Ramos (cell line): ENCODE measurements at regions not wholly inside any gene's neighbourhood (a gene's known extent, or its start where the extent isn't known, plus 50 kb on each side); places are given as distances from the start of the nearest gene placed in this dataset.

Experiments
- in situ Hi-C: fragments of 300-500 bp; cut with MboI; formaldehyde crosslinking; loops from one replicate; pipeline ENCODE4 v1.14.3; 2022; ENCODE audit warnings: low sequenced_read_pairs; ENCODE audit not compliant: unreplicated experiment

GRCh38 chr15:70262591-70263274 lies 165.0 kb upstream of the TLE3 start:
- in situ Hi-C loops, result no loop called here

- in situ Hi-C loops, result no loop called here
Measured at GRCh38 chr15:70262171-70262570, 164.5 kb upstream of the TLE3 start.

- in situ Hi-C loops, result no loop called here
Measured at GRCh38 chr15:70261083-70261482, 163.4 kb upstream of the TLE3 start.

GRCh38 chr15:70260580-70260979 lies 162.9 kb upstream of the TLE3 start:
- in situ Hi-C loops, result no loop called here

GRCh38 chr15:70259640-70260508 lies 162.2 kb upstream of the TLE3 start:
- in situ Hi-C loops, result no loop called here

GRCh38 chr15:70259028-70259424 lies 161.3 kb upstream of the TLE3 start:
- in situ Hi-C loops, result no loop called here

- in situ Hi-C loops, result no loop called here
Measured at GRCh38 chr15:70258369-70259027, 160.8 kb upstream of the TLE3 start.

- in situ Hi-C loops, result no loop called here
Measured at GRCh38 chr15:70257573-70258248, 160.0 kb upstream of the TLE3 start.

GRCh38 chr15:70257047-70257446 lies 159.3 kb upstream of the TLE3 start:
- in situ Hi-C loops, result no loop called here

GRCh38 chr15:70254311-70254869 lies 156.7 kb upstream of the TLE3 start:
- in situ Hi-C loops, result no loop called here

- in situ Hi-C loops, result no loop called here
Measured at GRCh38 chr15:70253461-70254156, 155.9 kb upstream of the TLE3 start.

GRCh38 chr15:70252951-70253320 lies 155.2 kb upstream of the TLE3 start:
- in situ Hi-C loops, result no loop called here

GRCh38 chr15:70252056-70252950 lies 154.6 kb upstream of the TLE3 start:
- in situ Hi-C loops, result no loop called here

- in situ Hi-C loops, result no loop called here
Measured at GRCh38 chr15:70251246-70251990, 153.7 kb upstream of the TLE3 start.

- in situ Hi-C loops, result no loop called here
Measured at GRCh38 chr15:70250208-70251201, 152.8 kb upstream of the TLE3 start.

- in situ Hi-C loops, result no loop called here
Measured at GRCh38 chr15:70249616-70250015, 151.9 kb upstream of the TLE3 start.
